Fibroblast of lung (primary cell): ENCODE measurements at regions not wholly inside any gene's neighbourhood (a gene's known extent, or its start where the extent isn't known, plus 50 kb on each side); places are given as distances from the start of the nearest gene placed in this dataset.
"Not testable (repeated sequence)": the region's sequence is repeated elsewhere in the genome, so short reads cannot be mapped to it uniquely, and the experiment has no call there.

Source experiments
- DNase-seq, 2 donors: peaks; one replicate each; pipeline versions ENCODE4 v3.0.0 to v3.0.0-alpha.2; 2010; ENCODE audit warnings: low read depth in 2 of 2
- H2AFZ ChIP-seq: 2 replicates; pipeline ENCODE4 v1.5.1; 2012; ENCODE audit warnings: low read length, control low read depth, inconsistent platforms
- H3K27ac ChIP-seq: 2 replicates; pipeline ENCODE4 v1.5.1; 2011; ENCODE audit warnings: low read length, control low read depth; ENCODE audit not compliant: insufficient read depth
- H3K27me3 ChIP-seq: 2 replicates; pipeline ENCODE4 v1.5.1; 2011; ENCODE audit warnings: mild to moderate bottlenecking, low read length; ENCODE audit not compliant: control insufficient read depth, insufficient read depth
- H3K36me3 ChIP-seq: 2 replicates; pipeline ENCODE4 v1.5.1; 2011; ENCODE audit warnings: low read length; ENCODE audit not compliant: control insufficient read depth, insufficient read depth
- H3K4me1 ChIP-seq: 2 replicates; pipeline ENCODE4 v1.5.1; 2011; ENCODE audit warnings: low read length; ENCODE audit not compliant: control insufficient read depth, insufficient read depth; ENCODE audit errors: extremely low read depth
- H3K4me2 ChIP-seq: 2 replicates; pipeline ENCODE4 v1.5.1; 2011; ENCODE audit warnings: low read length, control low read depth; ENCODE audit not compliant: insufficient read depth; ENCODE audit errors: extremely low read depth
- H3K4me3 ChIP-seq, 4 experiments: fragments of 200-600 bp in 1 of 4; sonication (generic) in 1 of 4; replicated peaks in 1 of 4; 2 replicates each; pipeline ENCODE4 v1.5.1; 2011 to 2016; ENCODE audit warnings: low read length in 4 of 4, low read depth in 3 of 4, mild to moderate bottlenecking in 3 of 4, control low read depth in 2 of 4, inconsistent platforms in 1 of 4, mixed read lengths in 1 of 4; ENCODE audit not compliant: insufficient read depth in 1 of 4; ENCODE audit errors: control extremely low read depth in 1 of 4
- H3K79me2 ChIP-seq: 2 replicates; pipeline ENCODE4 v1.5.1; 2012; ENCODE audit warnings: mild to moderate bottlenecking, low read length, inconsistent platforms; ENCODE audit not compliant: control insufficient read depth, insufficient read depth
- H3K9ac ChIP-seq: 2 replicates; pipeline ENCODE4 v1.5.1; 2011; ENCODE audit warnings: mild to moderate bottlenecking, low read length, control low read depth; ENCODE audit not compliant: insufficient read depth
- H3K9me3 ChIP-seq: 2 replicates; pipeline ENCODE4 v1.5.1; 2012; ENCODE audit warnings: low read depth, low read length; ENCODE audit not compliant: control insufficient read depth, insufficient read depth
- H4K20me1 ChIP-seq: 2 replicates; pipeline ENCODE4 v1.5.1; 2011; ENCODE audit warnings: low read length; ENCODE audit not compliant: control insufficient read depth, insufficient read depth; ENCODE audit errors: extremely low read depth
- CTCF ChIP-seq, 2 donors: IDR thresholded peaks in 1 of 2; conservative IDR thresholded peaks in 1 of 2; 1 replicate in 1 of 2; 2 replicates in 1 of 2; pipeline ENCODE4 v1.5.1; 2011 to 2012; ENCODE audit warnings: low read length in 2 of 2, control low read depth in 1 of 2, inconsistent platforms in 1 of 2, low read depth in 1 of 2, mild to moderate bottlenecking in 1 of 2
- EZH2 ChIP-seq: IDR thresholded peaks from 2 replicates; pipeline ENCODE4 v1.5.1; 2012; ENCODE audit warnings: low read length, control low read depth, mild to moderate bottlenecking; ENCODE audit errors: missing control alignments

DNA sequence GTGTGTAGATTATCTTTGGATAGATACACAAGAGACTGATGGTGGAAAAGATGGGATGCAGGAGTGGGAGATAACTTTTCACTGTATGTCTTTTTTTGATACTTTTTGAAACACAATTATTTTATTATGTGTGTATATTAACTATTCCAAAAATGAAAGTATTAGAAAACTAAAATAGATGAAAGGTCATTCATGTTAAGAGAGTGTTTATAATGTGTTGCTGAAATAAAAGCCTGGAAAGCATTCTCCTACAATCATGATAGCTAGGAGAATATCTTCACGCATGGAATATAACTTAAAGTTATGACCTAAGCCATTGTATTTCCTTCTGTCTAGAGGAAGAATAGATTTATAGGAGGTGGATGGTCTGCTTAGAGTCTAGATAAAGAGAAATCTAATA is 154.8 kb upstream of the MAST4 start:
- Histone ChIP-seq H2AFZ (no peak overlapping the region), H3K79me2 (no peaks in the 10 kb centered on the region), H3K4me2 (no peak overlapping the region), H3K27me3 (no peaks in the 10 kb centered on the region), H3K9ac (no peak overlapping the region), H3K4me3 (no peak overlapping the region), H4K20me1 (no peaks in the 10 kb centered on the region), H3K27ac (no peak overlapping the region), H3K9me3 (no peaks in the 10 kb centered on the region), H3K36me3 (no peaks in the 10 kb centered on the region), H3K4me1 (no peaks in the 10 kb centered on the region)
- DNase-seq: no peak
- TF ChIP-seq CTCF (conservative IDR thresholded peaks at IDR 0.05 in 1 of 2, IDR thresholded peaks at IDR 0.05 in 1 of 2; ENCODE audit: low read depth in 1 of 2, low read length in 2 of 2): no peak
- no peak for TF ChIP-seq EZH2

- H3K9me3 ChIP-seq: no peaks in the 10 kb centered on the region
- no peak overlapping the region for H3K4me2 ChIP-seq
- H3K27ac ChIP-seq: no peak overlapping the region
- no peak overlapping the region for H2AFZ ChIP-seq
- no peaks in the 10 kb centered on the region for H3K27me3 ChIP-seq
- no peak for TF ChIP-seq CTCF (conservative IDR thresholded peaks at IDR 0.05 in 1 of 2, IDR thresholded peaks at IDR 0.05 in 1 of 2; ENCODE audit: low read depth in 1 of 2, low read length in 2 of 2)
- TF ChIP-seq EZH2: no peak
- H3K4me3 ChIP-seq: no peak overlapping the region
- peak; percentile 64 to 85 for DNase-seq
- no peaks in the 10 kb centered on the region for H3K4me1 ChIP-seq
- H3K9ac ChIP-seq: no peak overlapping the region
- H3K36me3 ChIP-seq: no peaks in the 10 kb centered on the region
- H3K79me2 ChIP-seq: no peaks in the 10 kb centered on the region
- H4K20me1 ChIP-seq: no peaks in the 10 kb centered on the region
Measured at GRCh38 chr5:66442951-66443445, 153.2 kb upstream of the MAST4 start.

DNA sequence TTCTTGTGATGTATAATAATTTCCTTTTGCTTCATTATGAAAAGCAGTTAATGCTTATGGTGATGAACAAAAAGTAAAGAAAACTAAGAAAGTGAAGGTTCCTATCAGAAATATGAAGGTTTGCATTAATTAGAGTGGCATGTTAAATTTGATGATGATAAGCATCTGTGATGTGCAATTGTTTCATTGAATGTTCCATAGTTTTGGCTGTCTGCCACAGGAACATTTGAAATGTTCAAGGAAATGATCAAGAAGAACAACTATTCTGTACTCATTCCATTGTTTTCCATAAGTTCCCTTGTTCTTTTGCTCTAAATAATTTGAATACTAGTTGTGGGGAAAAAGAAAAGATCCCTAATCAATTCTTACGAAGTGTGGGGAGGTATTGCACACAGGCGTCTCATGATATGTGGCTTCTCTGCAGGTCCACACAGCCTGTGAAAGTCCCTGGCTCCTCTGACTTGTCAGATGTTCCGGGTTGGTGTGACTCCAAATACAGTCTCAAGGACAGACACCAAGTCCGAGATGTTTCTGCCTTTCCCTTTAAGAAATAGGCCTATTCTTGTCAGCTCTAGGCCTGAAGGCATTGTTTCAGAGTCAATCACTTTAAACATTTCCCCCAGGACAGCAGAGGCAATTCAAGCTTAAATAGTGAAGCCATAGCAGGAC is 152.6 kb upstream of the MAST4 start:
- H3K27ac ChIP-seq: no peak overlapping the region
- H2AFZ ChIP-seq: no peak overlapping the region
- no peaks in the 10 kb centered on the region for H4K20me1 ChIP-seq
- H3K4me1 ChIP-seq: no peaks in the 10 kb centered on the region
- H3K4me3 ChIP-seq: no peak overlapping the region
- DNase-seq: peak; percentile 10 to 45
- H3K36me3 ChIP-seq: no peaks in the 10 kb centered on the region
- H3K27me3 ChIP-seq: no peaks in the 10 kb centered on the region
- no peaks in the 10 kb centered on the region for H3K79me2 ChIP-seq
- TF ChIP-seq CTCF (conservative IDR thresholded peaks at IDR 0.05 in 1 of 2, IDR thresholded peaks at IDR 0.05 in 1 of 2; ENCODE audit: low read depth in 1 of 2, low read length in 2 of 2): no peak
- TF ChIP-seq EZH2: no peak
- H3K4me2 ChIP-seq: no peak overlapping the region
- no peak overlapping the region for H3K9ac ChIP-seq
- H3K9me3 ChIP-seq: no peaks in the 10 kb centered on the region

GRCh38 chr5:66448070-66448469 is 148.1 kb upstream of the MAST4 start:
- not testable (repeated sequence) for H3K4me1 ChIP-seq, H3K4me2 ChIP-seq, H3K27ac ChIP-seq, H4K20me1 ChIP-seq, H3K9me3 ChIP-seq, H3K9ac ChIP-seq, DNase-seq, H3K4me3 ChIP-seq, H3K27me3 ChIP-seq, H3K36me3 ChIP-seq, H3K79me2 ChIP-seq, H2AFZ ChIP-seq
